ENCODE measurements at regions not wholly inside any gene's neighbourhood (a gene's known extent, or its start where the extent isn't known, plus 50 kb on each side); places are given as distances from the start of the nearest gene placed in this dataset.
"Not testable (repeated sequence)": the region's sequence is repeated elsewhere in the genome, so short reads cannot be mapped to it uniquely, and the experiment has no call there.

DNA sequence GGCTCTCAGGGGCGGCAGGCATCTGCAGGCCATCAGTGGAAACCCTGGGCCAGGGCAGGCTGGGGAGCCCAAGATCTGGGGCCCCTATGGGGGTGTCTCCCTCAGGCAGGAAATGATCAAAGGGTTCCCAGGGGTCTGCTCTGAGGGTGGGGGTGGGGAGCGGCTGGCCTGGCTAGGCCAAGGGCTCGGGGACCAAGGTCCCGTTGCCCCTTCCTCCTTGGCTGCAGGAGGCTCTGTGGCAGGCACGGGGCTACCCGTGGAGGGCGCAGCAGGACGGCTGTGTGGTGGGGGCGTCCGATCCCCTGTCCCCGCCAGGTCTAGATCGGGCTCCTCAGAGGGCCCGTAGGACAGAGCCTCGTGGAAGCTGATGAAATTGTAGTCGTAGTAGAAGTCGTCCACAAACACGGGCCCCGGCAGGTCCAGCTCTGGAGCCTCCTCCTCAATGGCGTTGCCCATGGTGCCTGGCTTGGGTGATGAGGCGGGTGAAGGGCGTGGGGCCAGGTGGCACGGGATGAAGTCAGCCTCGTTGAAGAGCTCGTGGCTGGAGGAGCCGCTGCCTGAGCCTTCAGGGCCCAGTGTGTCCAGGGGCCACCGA, 117.8 kb upstream of the AKAP13 start:
- POLR2A ChIA-PET; DNase-seq (ENCODE audit: extremely low spot score); CTCF ChIA-PET: not testable (repeated sequence)

GRCh38 chr15:85263842-85264440, 116.5 kb upstream of the AKAP13 start:
- DNase-seq (ENCODE audit: extremely low spot score); CTCF ChIA-PET; POLR2A ChIA-PET: not testable (repeated sequence)

- POLR2A ChIA-PET; DNase-seq (ENCODE audit: extremely low spot score); CTCF ChIA-PET: not testable (repeated sequence)
These were observed 115.7 kb upstream of the AKAP13 start for GRCh38 chr15:85264614-85265190.

DNA sequence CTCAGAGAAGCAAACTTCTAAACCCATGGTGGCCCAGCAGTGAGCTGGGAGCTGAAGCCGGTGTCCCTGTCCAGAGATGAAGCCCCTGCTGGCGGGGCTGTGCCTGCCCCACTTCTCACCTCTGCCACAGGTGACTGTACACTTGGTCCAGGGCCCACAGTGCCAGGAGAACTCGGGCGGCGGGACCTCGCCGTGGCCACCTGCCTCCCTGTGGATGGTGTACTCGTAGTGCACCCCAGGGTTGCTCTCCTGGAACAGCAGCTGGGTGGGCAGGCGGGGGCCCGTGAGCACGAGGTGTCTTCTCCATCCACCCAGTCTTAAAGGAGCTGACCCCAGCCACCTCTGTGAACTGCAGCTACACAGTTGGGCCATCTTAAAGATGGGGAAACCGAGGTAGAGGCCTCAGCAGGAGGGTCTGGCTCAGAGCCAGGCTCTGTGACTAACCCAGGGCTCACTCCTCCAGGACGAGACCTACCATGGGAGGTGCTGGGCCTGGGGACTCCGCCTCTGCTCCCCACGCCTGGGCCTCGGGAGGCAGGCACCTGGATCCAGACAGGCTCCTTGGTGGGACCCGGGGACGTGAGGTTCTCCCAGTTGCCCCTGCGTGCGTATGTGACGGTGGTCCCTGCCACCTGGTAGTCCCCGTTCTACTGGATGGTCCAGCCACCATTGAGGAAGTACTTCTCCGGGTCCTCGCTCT, 113.1 kb upstream of the AKAP13 start:
- POLR2A ChIA-PET; DNase-seq (ENCODE audit: extremely low spot score); CTCF ChIA-PET: not testable (repeated sequence)

DNA sequence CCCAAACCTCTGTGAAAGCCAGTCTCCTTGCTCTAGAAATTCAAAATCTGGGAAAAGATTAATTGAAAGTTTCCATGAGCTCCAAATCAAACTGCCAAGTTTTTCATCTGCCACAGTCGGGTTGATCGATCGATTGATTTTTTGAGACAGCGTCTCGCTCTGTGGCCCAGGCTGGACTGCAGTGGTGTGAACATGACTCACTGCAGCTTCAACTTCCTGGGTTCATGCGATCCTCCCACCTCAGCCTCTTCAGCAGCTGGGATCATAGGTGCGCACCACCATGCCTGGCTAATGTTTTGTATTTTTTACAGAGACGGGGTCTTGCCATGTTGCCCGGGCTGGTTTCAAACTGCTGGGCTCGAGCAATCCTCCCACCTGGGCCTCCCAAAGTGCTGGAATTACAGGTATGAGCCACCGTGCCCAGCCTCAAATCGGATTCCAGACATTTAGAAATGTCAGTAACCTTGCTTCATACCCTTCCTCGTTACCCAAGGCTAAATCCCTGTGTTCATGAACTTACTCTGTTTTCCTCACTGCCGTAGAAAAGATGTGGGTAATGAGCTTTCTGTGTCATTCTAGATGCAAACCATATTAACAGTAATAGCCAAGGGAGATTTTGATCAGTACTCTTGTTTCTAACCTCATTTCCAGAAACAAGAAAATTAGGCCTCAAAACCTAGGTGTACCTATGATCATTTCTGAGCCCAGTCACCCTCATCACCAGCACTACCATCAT, 105.9 kb upstream of the AKAP13 start:
- POLR2A ChIA-PET = no interaction called here

GRCh38 chr15:85276508-85276907, 103.9 kb upstream of the AKAP13 start:
- TF ChIP-seq, protein P1, sequence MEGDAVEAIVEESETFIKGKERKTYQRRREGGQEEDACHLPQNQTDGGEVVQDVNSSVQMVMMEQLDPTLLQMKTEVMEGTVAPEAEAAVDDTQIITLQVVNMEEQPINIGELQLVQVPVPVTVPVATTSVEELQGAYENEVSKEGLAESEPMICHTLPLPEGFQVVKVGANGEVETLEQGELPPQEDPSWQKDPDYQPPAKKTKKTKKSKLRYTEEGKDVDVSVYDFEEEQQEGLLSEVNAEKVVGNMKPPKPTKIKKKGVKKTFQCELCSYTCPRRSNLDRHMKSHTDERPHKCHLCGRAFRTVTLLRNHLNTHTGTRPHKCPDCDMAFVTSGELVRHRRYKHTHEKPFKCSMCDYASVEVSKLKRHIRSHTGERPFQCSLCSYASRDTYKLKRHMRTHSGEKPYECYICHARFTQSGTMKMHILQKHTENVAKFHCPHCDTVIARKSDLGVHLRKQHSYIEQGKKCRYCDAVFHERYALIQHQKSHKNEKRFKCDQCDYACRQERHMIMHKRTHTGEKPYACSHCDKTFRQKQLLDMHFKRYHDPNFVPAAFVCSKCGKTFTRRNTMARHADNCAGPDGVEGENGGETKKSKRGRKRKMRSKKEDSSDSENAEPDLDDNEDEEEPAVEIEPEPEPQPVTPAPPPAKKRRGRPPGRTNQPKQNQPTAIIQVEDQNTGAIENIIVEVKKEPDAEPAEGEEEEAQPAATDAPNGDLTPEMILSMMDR (IDR thresholded peaks at IDR 0.05; ENCODE audit: control extremely low read depth, extremely low read depth, low read depth, missing control alignments) = no peak
- no peak for DNase-seq (ENCODE audit: extremely low spot score)
- ChIA-PET CTCF (interaction anchor here (1.8 kb wide), 1 partner anchor 13 kb away, joined by 7 read pairs; no protein-coding TSS in a partner anchor), POLR2A (interaction anchor here (0.5 kb wide), 1 partner anchor 581 kb away, joined by 3 read pairs; no protein-coding TSS in a partner anchor)

More for the DNA sequence above, 105.9 kb upstream of the AKAP13 start:
- CTCF ChIA-PET = no interaction called here
- TF ChIP-seq, protein P1 (IDR thresholded peaks at IDR 0.05; ENCODE audit: control extremely low read depth, extremely low read depth, low read depth, missing control alignments) = no peak
- DNase-seq (ENCODE audit: extremely low spot score) = no peak

GRCh38 chr15:85276921-85277320, 103.5 kb upstream of the AKAP13 start:
- DNase-seq (ENCODE audit: extremely low spot score) = no peak
- ChIA-PET POLR2A (no interaction called here), CTCF (interaction anchor here (1.8 kb wide), 1 partner anchor 13 kb away, joined by 7 read pairs; no protein-coding TSS in a partner anchor)
- TF ChIP-seq, protein P1 (IDR thresholded peaks at IDR 0.05; ENCODE audit: control extremely low read depth, extremely low read depth, low read depth, missing control alignments) = no peak

GRCh38 chr15:85277847-85278370, 102.5 kb upstream of the AKAP13 start:
- CTCF ChIA-PET = no interaction called here

More at GRCh38 chr15:85277847-85278370, 102.5 kb upstream of the AKAP13 start:
- no peak for DNase-seq (ENCODE audit: extremely low spot score)
- TF ChIP-seq, protein P1 (IDR thresholded peaks at IDR 0.05; ENCODE audit: control extremely low read depth, extremely low read depth, low read depth, missing control alignments) = no peak
- POLR2A ChIA-PET = no interaction called here

All from GM10248 (cell line).